GM19328 (cell line): ENCODE measurements at regions not wholly inside any gene's neighbourhood (a gene's known extent, or its start where the extent isn't known, plus 50 kb on each side); places are given as distances from the start of the nearest gene placed in this dataset.

Source experiments
- ATAC-seq: cut with Tn5 transposase; IDR thresholded peaks from one replicate; pipeline ENCODE4 v1.9.1; 2021; ENCODE audit warnings: mild to moderate bottlenecking, moderate library complexity; ENCODE audit not compliant: unreplicated experiment

- no peak for ATAC-seq
Observed at GRCh38 chr2:23323198-23323916, 61.6 kb upstream of the KLHL29 start.

- ATAC-seq = no peak
Observed at GRCh38 chr2:23323917-23324680, 60.9 kb upstream of the KLHL29 start.

GRCh38 chr2:23326330-23326729, 58.6 kb upstream of the KLHL29 start:
- no peak for ATAC-seq

GRCh38 chr2:23327416-23327815, 57.6 kb upstream of the KLHL29 start:
- no peak for ATAC-seq

GRCh38 chr2:23327887-23328286, 57.1 kb upstream of the KLHL29 start:
- ATAC-seq = no peak

- no peak for ATAC-seq
Observed at GRCh38 chr2:23330214-23330613, 54.8 kb upstream of the KLHL29 start.
